ENCODE measurements at regions not wholly inside any gene's neighbourhood (a gene's known extent, or its start where the extent isn't known, plus 50 kb on each side); places are given as distances from the start of the nearest gene placed in this dataset.

GRCh38 chr5:6877986-6878828 lies 165.0 kb downstream of the TENT4A start:
- TF ChIP-seq GATA3 (IDR thresholded peaks at IDR 0.05; ENCODE audit: low read depth, low read length) (no peak), GATA2 (IDR thresholded peaks at IDR 0.05; ENCODE audit: low read depth, low read length) (no peak)
